ENCODE measurements at regions not wholly inside any gene's neighbourhood (a gene's known extent, or its start where the extent isn't known, plus 50 kb on each side); places are given as distances from the start of the nearest gene placed in this dataset.

- Histone ChIP-seq H3K36me3 (no peaks in the 10 kb centered on the region), H3K27ac (no peak overlapping the region), H3K27me3 (no peaks in the 10 kb centered on the region), H3K4me3 (no peak overlapping the region), H3K9me3 (no peaks in the 10 kb centered on the region), H3K4me1 (no peaks in the 10 kb centered on the region)
- intact Hi-C loops (cut with DNase I; ENCODE audit: low total_unique reads), result no loop called here
- TF ChIP-seq CTCF (IDR thresholded peaks at IDR 0.05) (no peak), POLR2A (IDR thresholded peaks at IDR 0.05) (no peak)
- DNase-seq, result no peak
Measured at GRCh38 chr3:152719264-152719663, 115.7 kb upstream of the P2RY1 start.

GRCh38 chr3:152720951-152721718 is 113.8 kb upstream of the P2RY1 start:
- H3K27ac ChIP-seq, result no peak overlapping the region
- H3K4me3 ChIP-seq, result no peak overlapping the region
- no peaks in the 10 kb centered on the region for H3K4me1 ChIP-seq
- no peaks in the 10 kb centered on the region for H3K27me3 ChIP-seq
- TF ChIP-seq CTCF (IDR thresholded peaks at IDR 0.05), result no peak
- no peak for TF ChIP-seq POLR2A (IDR thresholded peaks at IDR 0.05)
- intact Hi-C loops (cut with DNase I; ENCODE audit: low total_unique reads), result no loop called here
- no peak for DNase-seq
- no peaks in the 10 kb centered on the region for H3K36me3 ChIP-seq
- no peaks in the 10 kb centered on the region for H3K9me3 ChIP-seq

- DNase-seq, result no peak
- TF ChIP-seq CTCF (IDR thresholded peaks at IDR 0.05) (no peak), POLR2A (IDR thresholded peaks at IDR 0.05) (no peak)
- intact Hi-C loops (cut with DNase I; ENCODE audit: low total_unique reads), result no loop called here
- no peak overlapping the region for H3K27ac ChIP-seq
- H3K4me1 ChIP-seq, result no peaks in the 10 kb centered on the region
- H3K4me3 ChIP-seq, result no peak overlapping the region
- H3K27me3 ChIP-seq, result no peaks in the 10 kb centered on the region
- H3K9me3 ChIP-seq, result no peaks in the 10 kb centered on the region
- no peaks in the 10 kb centered on the region for H3K36me3 ChIP-seq
Measured at GRCh38 chr3:152724270-152724669, 110.7 kb upstream of the P2RY1 start.

- Histone ChIP-seq H3K4me3 (no peak overlapping the region), H3K27me3 (no peaks in the 10 kb centered on the region), H3K4me1 (no peaks in the 10 kb centered on the region), H3K9me3 (no peaks in the 10 kb centered on the region), H3K27ac (no peak overlapping the region), H3K36me3 (no peaks in the 10 kb centered on the region)
- TF ChIP-seq CTCF (IDR thresholded peaks at IDR 0.05) (no peak), POLR2A (IDR thresholded peaks at IDR 0.05) (no peak)
- intact Hi-C loops (cut with DNase I; ENCODE audit: low total_unique reads), result no loop called here
- DNase-seq, result no peak
Measured at GRCh38 chr3:152728231-152728980, 106.5 kb upstream of the P2RY1 start.

- Histone ChIP-seq H3K9me3 (no peaks in the 10 kb centered on the region), H3K36me3 (no peaks in the 10 kb centered on the region), H3K4me3 (no peak overlapping the region), H3K4me1 (no peaks in the 10 kb centered on the region), H3K27me3 (no peaks in the 10 kb centered on the region), H3K27ac (no peak overlapping the region)
- no peak for TF ChIP-seq CTCF (IDR thresholded peaks at IDR 0.05)
- no peak for TF ChIP-seq POLR2A (IDR thresholded peaks at IDR 0.05)
- intact Hi-C loops (cut with DNase I; ENCODE audit: low total_unique reads), result no loop called here
- DNase-seq, result no peak
Measured at GRCh38 chr3:152729906-152730305, 105.0 kb upstream of the P2RY1 start.

All from uterus (tissue), 3 donors.